WTC11 (cell line): ENCODE measurements at regions not wholly inside any gene's neighbourhood (a gene's known extent, or its start where the extent isn't known, plus 50 kb on each side); places are given as distances from the start of the nearest gene placed in this dataset.

Experiments
- ATAC-seq: fragments of 200-7000 bp; cut with Tn5 transposase; 2 replicates; pipeline ENCODE4 v1.10.0; 2021; ENCODE audit warnings: mild to moderate bottlenecking, moderate library complexity
- CTCF ChIA-PET: fragments of 300-600 bp; sonication (Branson Sonifier 250); formaldehyde crosslinking; loops from one replicate; lab custom pipeline; 2021; ENCODE audit warnings: antibody characterized with exemption; lab: Charles Lee
- POLR2A ChIA-PET: fragments of 350-600 bp; sonication (Branson Sonifier 250); formaldehyde crosslinking; loops from one replicate; lab custom pipeline; 2021; ENCODE audit warnings: antibody characterized with exemption; lab: Charles Lee
- DNase-seq: peaks from one replicate; pipeline ENCODE4 v3.0.0; 2021; ENCODE audit warnings: low spot score
- H3K27ac Mint-ChIP-seq: 2 replicates; pipeline ENCODE4 v1.8.0; 2021; ENCODE audit warnings: mixed read lengths
- H3K27me3 Mint-ChIP-seq: 2 replicates; pipeline ENCODE4 v1.8.0; 2021; ENCODE audit warnings: low read depth, mild to moderate bottlenecking, moderate library complexity, mixed read lengths
- H3K36me3 Mint-ChIP-seq: 2 replicates; pipeline ENCODE4 v1.8.0; 2021; ENCODE audit warnings: mixed read lengths
- H3K4me1 Mint-ChIP-seq: 2 replicates; pipeline ENCODE4 v1.8.0; 2022; ENCODE audit warnings: mixed read lengths
- H3K4me3 Mint-ChIP-seq: 2 replicates; pipeline ENCODE4 v1.8.0; 2021; ENCODE audit warnings: mild to moderate bottlenecking, moderate library complexity, mixed read lengths
- H3K9me3 Mint-ChIP-seq: 2 replicates; pipeline ENCODE4 v1.8.0; 2021; ENCODE audit warnings: mixed read lengths
- AFF4 ChIP-seq: sonication (generic); formaldehyde crosslinking; IDR thresholded peaks from 2 replicates; pipeline ENCODE4 v1.8.1; 2023; ENCODE audit warnings: mild to moderate bottlenecking, missing genetic modification reagents, borderline replicate concordance
- AR ChIP-seq: fragments of 250-450 bp; sonication (Bioruptor Pico); IDR thresholded peaks from 2 replicates; pipeline ENCODE4 v1.9.0; 2021; ENCODE audit warnings: mild to moderate bottlenecking
- ATF3 ChIP-seq: sonication (generic); formaldehyde crosslinking; conservative IDR thresholded peaks from 2 replicates; pipeline ENCODE4 v1.8.1; 2022; ENCODE audit warnings: mild to moderate bottlenecking, missing genetic modification reagents
- CDX4 ChIP-seq: fragments of 250-450 bp; sonication (Bioruptor Pico); IDR thresholded peaks from 2 replicates; pipeline ENCODE4 v1.9.0; 2021; ENCODE audit warnings: moderate library complexity, mild to moderate bottlenecking, inconsistent platforms, borderline replicate concordance
- FOXP1 ChIP-seq: sonication (generic); formaldehyde crosslinking; IDR thresholded peaks from 2 replicates; pipeline ENCODE4 v1.8.0; 2022; ENCODE audit warnings: missing genetic modification reagents, mild to moderate bottlenecking, moderate library complexity, borderline replicate concordance
- FOXP4 ChIP-seq: sonication (generic); formaldehyde crosslinking; IDR thresholded peaks from 2 replicates; pipeline ENCODE4 v1.8.0; 2022; ENCODE audit warnings: mild to moderate bottlenecking, missing genetic modification reagents
- HMGA2 ChIP-seq: fragments of 250-450 bp; sonication (Bioruptor Pico); IDR thresholded peaks from 2 replicates; pipeline ENCODE4 v1.4.0; 2021; ENCODE audit warnings: mild to moderate bottlenecking, moderate library complexity
- MYBL2 ChIP-seq: sonication (generic); formaldehyde crosslinking; IDR thresholded peaks from 2 replicates; pipeline ENCODE4 v1.8.1; 2023; ENCODE audit warnings: mild to moderate bottlenecking, moderate library complexity, missing genetic modification reagents
- NFATC4 ChIP-seq: fragments of 250-450 bp; sonication (Bioruptor Pico); IDR thresholded peaks from 2 replicates; pipeline ENCODE4 v1.9.0; 2021; ENCODE audit warnings: mild to moderate bottlenecking
- NR1H2 ChIP-seq: sonication (generic); formaldehyde crosslinking; IDR thresholded peaks from 2 replicates; pipeline ENCODE4 v1.9.0; 2021; ENCODE audit warnings: mild to moderate bottlenecking, moderate library complexity, missing genetic modification reagents
- NR3C1 ChIP-seq: sonication (generic); formaldehyde crosslinking; conservative IDR thresholded peaks from 2 replicates; pipeline ENCODE4 v1.8.1; 2023; ENCODE audit warnings: low read depth, mild to moderate bottlenecking, missing genetic modification reagents
- TEAD4 ChIP-seq: sonication (generic); formaldehyde crosslinking; IDR thresholded peaks from 2 replicates; pipeline ENCODE4 v1.8.0; 2022; ENCODE audit warnings: mild to moderate bottlenecking, missing genetic modification reagents
- USF1 ChIP-seq: sonication (generic); formaldehyde crosslinking; IDR thresholded peaks from 2 replicates; pipeline ENCODE4 v1.8.0; 2022; ENCODE audit warnings: mild to moderate bottlenecking, missing genetic modification reagents
- ZNF121 ChIP-seq: sonication (generic); formaldehyde crosslinking; IDR thresholded peaks from 2 replicates; pipeline ENCODE4 v1.8.0; 2023; ENCODE audit warnings: missing genetic modification reagents
- ZNF263 ChIP-seq: sonication (generic); formaldehyde crosslinking; IDR thresholded peaks from 2 replicates; pipeline ENCODE4 v1.8.1; 2022; ENCODE audit warnings: low read depth, mild to moderate bottlenecking, moderate library complexity, missing genetic modification reagents
- ZNF423 ChIP-seq: fragments of 250-450 bp; sonication (Bioruptor Pico); IDR thresholded peaks from 2 replicates; pipeline ENCODE4 v2.1.2; 2022; ENCODE audit warnings: mild to moderate bottlenecking, moderate library complexity
- TF ChIP-seq, protein P1 (sequence below): fragments of 200-600 bp; IDR thresholded peaks from 2 replicates; pipeline ENCODE4 v1.8.0; 2022; ENCODE audit warnings: antibody characterized with exemption
- TF ChIP-seq, protein P2 (sequence below): sonication (generic); formaldehyde crosslinking; IDR thresholded peaks from 2 replicates; pipeline ENCODE4 v1.8.1; 2022; ENCODE audit warnings: mild to moderate bottlenecking, missing genetic modification reagents, moderate library complexity, borderline replicate concordance

DNA sequence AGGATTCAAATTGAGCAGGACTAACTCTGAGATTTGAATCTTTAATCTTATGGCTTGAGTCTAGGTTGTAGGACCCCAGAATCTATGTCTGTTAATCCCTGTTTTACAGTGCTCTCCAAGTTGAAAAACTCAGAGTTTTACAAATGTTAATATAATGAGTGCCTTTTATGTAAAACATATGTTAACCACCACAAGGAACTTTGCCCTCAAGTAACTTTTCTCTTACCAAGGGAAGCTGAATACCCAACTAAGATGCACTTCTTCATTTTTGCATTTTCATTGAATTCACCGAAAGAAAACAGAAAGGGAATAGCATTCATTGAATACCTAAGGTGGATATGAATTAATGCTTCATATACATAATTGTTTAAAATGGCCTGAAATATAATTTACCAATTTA, 338.1 kb downstream of the RPRM start (continued):
- TF ChIP-seq ZNF263 (CRISPR knock-in tag), result no peak
- TF ChIP-seq MYBL2 (CRISPR knock-in tag), result no peak
- TF ChIP-seq FOXP1 (CRISPR knock-in tag), result no peak
- TF ChIP-seq, protein P1, sequence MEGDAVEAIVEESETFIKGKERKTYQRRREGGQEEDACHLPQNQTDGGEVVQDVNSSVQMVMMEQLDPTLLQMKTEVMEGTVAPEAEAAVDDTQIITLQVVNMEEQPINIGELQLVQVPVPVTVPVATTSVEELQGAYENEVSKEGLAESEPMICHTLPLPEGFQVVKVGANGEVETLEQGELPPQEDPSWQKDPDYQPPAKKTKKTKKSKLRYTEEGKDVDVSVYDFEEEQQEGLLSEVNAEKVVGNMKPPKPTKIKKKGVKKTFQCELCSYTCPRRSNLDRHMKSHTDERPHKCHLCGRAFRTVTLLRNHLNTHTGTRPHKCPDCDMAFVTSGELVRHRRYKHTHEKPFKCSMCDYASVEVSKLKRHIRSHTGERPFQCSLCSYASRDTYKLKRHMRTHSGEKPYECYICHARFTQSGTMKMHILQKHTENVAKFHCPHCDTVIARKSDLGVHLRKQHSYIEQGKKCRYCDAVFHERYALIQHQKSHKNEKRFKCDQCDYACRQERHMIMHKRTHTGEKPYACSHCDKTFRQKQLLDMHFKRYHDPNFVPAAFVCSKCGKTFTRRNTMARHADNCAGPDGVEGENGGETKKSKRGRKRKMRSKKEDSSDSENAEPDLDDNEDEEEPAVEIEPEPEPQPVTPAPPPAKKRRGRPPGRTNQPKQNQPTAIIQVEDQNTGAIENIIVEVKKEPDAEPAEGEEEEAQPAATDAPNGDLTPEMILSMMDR, result no peak
- TF ChIP-seq ATF3, result no peak
- TF ChIP-seq NR3C1 (CRISPR knock-in tag), result no peak
- TF ChIP-seq CDX4 (CRISPR knock-in tag), result no peak
- TF ChIP-seq, protein P2, sequence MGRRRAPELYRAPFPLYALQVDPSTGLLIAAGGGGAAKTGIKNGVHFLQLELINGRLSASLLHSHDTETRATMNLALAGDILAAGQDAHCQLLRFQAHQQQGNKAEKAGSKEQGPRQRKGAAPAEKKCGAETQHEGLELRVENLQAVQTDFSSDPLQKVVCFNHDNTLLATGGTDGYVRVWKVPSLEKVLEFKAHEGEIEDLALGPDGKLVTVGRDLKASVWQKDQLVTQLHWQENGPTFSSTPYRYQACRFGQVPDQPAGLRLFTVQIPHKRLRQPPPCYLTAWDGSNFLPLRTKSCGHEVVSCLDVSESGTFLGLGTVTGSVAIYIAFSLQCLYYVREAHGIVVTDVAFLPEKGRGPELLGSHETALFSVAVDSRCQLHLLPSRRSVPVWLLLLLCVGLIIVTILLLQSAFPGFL (CRISPR knock-in tag), result no peak
- no peak for TF ChIP-seq ZNF121 (CRISPR knock-in tag)
- TF ChIP-seq ZNF423 (CRISPR knock-in tag), result no peak
- no peak for TF ChIP-seq AR (CRISPR knock-in tag)
- no peak for TF ChIP-seq USF1 (CRISPR knock-in tag)

GRCh38 chr2:153138651-153139375, 339.7 kb downstream of the RPRM start:
- POLR2A ChIA-PET, result no interaction called here
- ATAC-seq (no peak), DNase-seq (no peak)
- H3K36me3 Mint-ChIP-seq, result no peaks in the 10 kb centered on the region
- H3K9me3 Mint-ChIP-seq, result peaks cover 6% of the 10 kb centered on the region; the same call in 1 of the 2 replicates
- no peak overlapping the region for H3K4me3 Mint-ChIP-seq
- CTCF ChIA-PET, result interaction anchor here (1.2 kb wide), 1 partner anchor 213 kb away, joined by 3 read pairs; no protein-coding TSS in a partner anchor
- no peaks in the 10 kb centered on the region for H3K27me3 Mint-ChIP-seq
- H3K4me1 Mint-ChIP-seq, result peaks cover 37% of the 10 kb centered on the region
- H3K27ac Mint-ChIP-seq, result no peak overlapping the region
- no peak for TF ChIP-seq NR1H2 (CRISPR knock-in tag)
- TF ChIP-seq FOXP4, result no peak
- no peak for TF ChIP-seq HMGA2 (CRISPR knock-in tag)
- no peak for TF ChIP-seq NFATC4 (CRISPR knock-in tag)
- TF ChIP-seq AFF4 (CRISPR knock-in tag), result no peak
- no peak for TF ChIP-seq TEAD4 (CRISPR knock-in tag)
